SU-DHL-6 (cell line): ENCODE measurements at regions not wholly inside any gene's neighbourhood (a gene's known extent, or its start where the extent isn't known, plus 50 kb on each side); places are given as distances from the start of the nearest gene placed in this dataset.

ENCODE experiments used
- H2AFZ ChIP-seq: fragments of 200-600 bp; sonication (generic); 2 replicates; pipeline ENCODE4 v1.6.1; 2014; ENCODE audit warnings: low read depth, mild to moderate bottlenecking, moderate library complexity, mixed read lengths, antibody characterized with exemption, low read length; ENCODE audit not compliant: severe bottlenecking
- H3F3A ChIP-seq: fragments of 200-600 bp; shearing (Covaris generic); 2 replicates; pipeline ENCODE4 v1.6.0; 2016; ENCODE audit warnings: antibody characterized with exemption, mild to moderate bottlenecking; ENCODE audit not compliant: insufficient read depth
- H3K27ac ChIP-seq: fragments of 200-600 bp; sonication (generic); 2 replicates; pipeline ENCODE4 v1.5.1; 2016; ENCODE audit warnings: low read depth, mild to moderate bottlenecking, low read length, moderate library complexity, mixed read lengths
- H3K27me3 ChIP-seq: fragments of 200-600 bp; sonication (generic), shearing (Covaris generic); 2 replicates; pipeline ENCODE4 v1.6.0; 2014; ENCODE audit warnings: mild to moderate bottlenecking, low read length
- H3K36me3 ChIP-seq: fragments of 200-600 bp; sonication (generic); 2 replicates; pipeline ENCODE4 v1.6.1; 2014; ENCODE audit warnings: mild to moderate bottlenecking, low read length, mixed read lengths
- H3K4me2 ChIP-seq: fragments of 300-600, 200-600 bp; shearing (Covaris generic), sonication (generic); 2 replicates; pipeline ENCODE4 v1.6.0; 2014; ENCODE audit warnings: low read length, low read depth, mild to moderate bottlenecking; ENCODE audit not compliant: poor library complexity, severe bottlenecking
- H3K4me3 ChIP-seq: fragments of 200-600 bp; sonication (generic); 2 replicates; pipeline ENCODE4 v1.5.1; 2014; ENCODE audit warnings: antibody characterized with exemption, low read length, mild to moderate bottlenecking, mixed read lengths; ENCODE audit not compliant: insufficient read depth, poor library complexity, severe bottlenecking
- H3K79me2 ChIP-seq: fragments of 200-600 bp; sonication (generic); 2 replicates; pipeline ENCODE4 v1.6.1; 2014; ENCODE audit warnings: mild to moderate bottlenecking, low read length, moderate library complexity; ENCODE audit not compliant: insufficient read depth
- H3K9ac ChIP-seq: fragments of 200-600 bp; sonication (generic); 2 replicates; pipeline ENCODE4 v1.7.0; 2014; ENCODE audit warnings: mild to moderate bottlenecking, low read length
- H3K9me2 ChIP-seq: fragments of 200-600 bp; sonication (generic); replicated peaks from 2 replicates; pipeline ENCODE4 v1.6.1; 2014; ENCODE audit warnings: low read length; ENCODE audit not compliant: insufficient read depth
- H3K9me3 ChIP-seq: fragments of 200-600 bp; sonication (generic); 2 replicates; pipeline ENCODE4 v1.6.1; 2014; ENCODE audit warnings: low read length, mixed read lengths; ENCODE audit not compliant: insufficient read depth
- H4K20me1 ChIP-seq: fragments of 200-600 bp; sonication (generic); 2 replicates; pipeline ENCODE4 v1.6.1; 2014; ENCODE audit warnings: low read depth, mild to moderate bottlenecking, antibody characterized with exemption, low read length, moderate library complexity, mixed read lengths
- EZH2phosphoT487 ChIP-seq: fragments of 200-600 bp; sonication (generic), shearing (Covaris generic); conservative IDR thresholded peaks from 2 replicates; pipeline ENCODE4 v1.6.1; 2018; ENCODE audit warnings: mild to moderate bottlenecking, antibody characterized with exemption, low read length, moderate library complexity, mixed read lengths
- TF ChIP-seq, protein P1 (sequence below): fragments of 200-600 bp; sonication (generic); IDR thresholded peaks from one replicate; pipeline ENCODE4 v1.5.1; 2017; ENCODE audit warnings: antibody characterized with exemption, mild to moderate bottlenecking, low read length, moderate library complexity; ENCODE audit not compliant: insufficient read depth, poor library complexity, severe bottlenecking

DNA sequence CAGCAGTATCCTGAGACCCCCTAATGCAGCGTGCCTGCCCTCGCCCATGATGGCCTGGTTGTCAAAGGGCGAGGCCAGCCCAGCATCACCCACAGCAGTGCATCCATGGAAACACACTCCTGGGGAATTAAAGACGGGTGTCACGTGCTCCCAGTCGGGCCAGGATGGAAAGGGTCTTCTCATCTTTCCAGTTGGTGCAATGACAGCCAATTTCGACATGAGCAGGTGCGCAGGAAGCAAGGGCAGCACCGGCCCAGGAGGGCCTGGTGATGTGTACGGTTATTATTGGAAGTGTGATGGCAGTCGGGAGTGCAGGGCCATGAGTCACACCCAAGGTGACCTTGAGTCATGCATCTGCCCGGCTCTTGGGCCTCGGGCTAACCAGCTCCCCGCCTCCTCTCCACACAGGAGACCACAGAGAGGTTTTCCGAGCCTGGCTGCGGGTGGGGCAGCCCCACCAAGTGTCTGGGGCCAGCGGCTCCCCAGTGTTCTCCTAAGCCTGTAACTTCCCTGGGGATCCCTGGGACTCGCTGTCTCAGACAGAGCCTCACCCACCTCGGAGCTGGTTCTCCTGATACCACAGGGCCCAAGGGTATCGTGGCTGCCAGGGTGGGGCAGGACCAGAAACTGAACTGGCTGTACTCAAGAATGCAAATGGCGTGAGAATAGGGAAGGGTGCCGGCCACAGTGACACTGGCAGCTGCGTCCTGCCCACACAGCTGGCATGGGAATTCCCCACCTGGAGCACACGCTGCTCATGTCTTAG is 119.8 kb downstream of the SIK1 start:
- H3K4me3 ChIP-seq, result no peak overlapping the region
- no peaks in the 10 kb centered on the region for H3K36me3 ChIP-seq
- no peaks in the 10 kb centered on the region for H3K9me2 ChIP-seq
- H3K27ac ChIP-seq, result no peak overlapping the region
- no peaks in the 10 kb centered on the region for H4K20me1 ChIP-seq
- no peaks in the 10 kb centered on the region for H3K27me3 ChIP-seq
- no peak overlapping the region for H2AFZ ChIP-seq
- H3K9ac ChIP-seq, result no peak overlapping the region
- no peak overlapping the region for H3K4me2 ChIP-seq
- no peaks in the 10 kb centered on the region for H3K79me2 ChIP-seq
- no peaks in the 10 kb centered on the region for H3F3A ChIP-seq
- H3K9me3 ChIP-seq, result no peaks in the 10 kb centered on the region
- TF ChIP-seq EZH2phosphoT487, result no peak
- TF ChIP-seq, protein P1, sequence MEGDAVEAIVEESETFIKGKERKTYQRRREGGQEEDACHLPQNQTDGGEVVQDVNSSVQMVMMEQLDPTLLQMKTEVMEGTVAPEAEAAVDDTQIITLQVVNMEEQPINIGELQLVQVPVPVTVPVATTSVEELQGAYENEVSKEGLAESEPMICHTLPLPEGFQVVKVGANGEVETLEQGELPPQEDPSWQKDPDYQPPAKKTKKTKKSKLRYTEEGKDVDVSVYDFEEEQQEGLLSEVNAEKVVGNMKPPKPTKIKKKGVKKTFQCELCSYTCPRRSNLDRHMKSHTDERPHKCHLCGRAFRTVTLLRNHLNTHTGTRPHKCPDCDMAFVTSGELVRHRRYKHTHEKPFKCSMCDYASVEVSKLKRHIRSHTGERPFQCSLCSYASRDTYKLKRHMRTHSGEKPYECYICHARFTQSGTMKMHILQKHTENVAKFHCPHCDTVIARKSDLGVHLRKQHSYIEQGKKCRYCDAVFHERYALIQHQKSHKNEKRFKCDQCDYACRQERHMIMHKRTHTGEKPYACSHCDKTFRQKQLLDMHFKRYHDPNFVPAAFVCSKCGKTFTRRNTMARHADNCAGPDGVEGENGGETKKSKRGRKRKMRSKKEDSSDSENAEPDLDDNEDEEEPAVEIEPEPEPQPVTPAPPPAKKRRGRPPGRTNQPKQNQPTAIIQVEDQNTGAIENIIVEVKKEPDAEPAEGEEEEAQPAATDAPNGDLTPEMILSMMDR, result no peak

DNA sequence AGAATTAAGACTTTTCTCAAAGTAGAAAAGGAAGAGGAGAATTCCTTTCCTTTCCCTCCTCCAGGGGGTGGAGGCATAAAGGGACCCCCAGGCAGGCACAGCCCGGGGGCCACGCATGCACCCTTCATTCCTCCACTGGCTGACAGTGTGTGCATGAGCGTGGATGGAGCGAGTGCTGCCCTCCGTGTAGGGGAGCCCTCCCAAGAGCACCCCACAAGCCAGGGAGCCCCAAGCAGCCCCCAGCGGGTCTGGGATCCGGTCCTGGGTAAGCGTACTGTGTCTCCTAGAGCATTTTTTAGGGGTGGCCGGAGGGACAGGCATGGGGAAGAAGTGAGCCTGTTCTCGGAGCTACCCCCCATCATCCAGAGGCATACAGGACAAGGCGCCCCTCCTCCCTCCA is 120.5 kb downstream of the SIK1 start:
- no peaks in the 10 kb centered on the region for H4K20me1 ChIP-seq
- H3K9ac ChIP-seq, result no peak overlapping the region
- no peak overlapping the region for H3K27ac ChIP-seq
- H3K27me3 ChIP-seq, result no peaks in the 10 kb centered on the region
- no peaks in the 10 kb centered on the region for H3K79me2 ChIP-seq
- no peaks in the 10 kb centered on the region for H3K9me2 ChIP-seq
- H3K4me2 ChIP-seq, result no peak overlapping the region
- H3K4me3 ChIP-seq, result no peak overlapping the region
- H3K9me3 ChIP-seq, result no peaks in the 10 kb centered on the region
- TF ChIP-seq EZH2phosphoT487, result no peak
- TF ChIP-seq, protein P1, result no peak
- H2AFZ ChIP-seq, result no peak overlapping the region
- H3K36me3 ChIP-seq, result no peaks in the 10 kb centered on the region
- no peaks in the 10 kb centered on the region for H3F3A ChIP-seq

DNA sequence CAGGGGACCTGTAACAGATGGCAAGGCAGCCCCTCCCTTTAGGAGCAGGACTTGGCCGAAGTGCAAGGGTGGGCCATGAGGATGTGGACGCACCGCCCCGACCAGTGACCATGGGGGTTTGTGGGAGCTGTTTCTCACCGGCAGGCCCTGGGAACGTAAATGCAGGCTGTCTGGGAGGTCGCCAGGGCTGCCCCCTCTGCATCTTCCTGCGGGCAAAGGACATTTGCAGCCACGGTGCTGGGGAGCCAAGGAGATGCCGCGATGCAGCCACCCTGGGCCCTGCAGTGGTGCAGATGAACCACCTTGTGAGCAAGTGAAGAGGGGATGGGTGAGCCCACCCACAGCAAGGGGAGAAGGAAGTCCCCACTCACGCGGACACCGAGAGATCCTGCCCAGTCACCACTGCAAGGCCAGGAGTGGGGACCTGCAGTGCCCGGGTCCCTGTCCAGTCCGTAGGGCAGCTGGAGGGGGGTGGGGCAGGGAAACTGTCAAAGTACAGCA is 121.1 kb downstream of the SIK1 start:
- no peak overlapping the region for H3K9ac ChIP-seq

More for the DNA sequence above, 121.1 kb downstream of the SIK1 start:
- no peaks in the 10 kb centered on the region for H3K27me3 ChIP-seq
- H4K20me1 ChIP-seq, result no peaks in the 10 kb centered on the region
- H3K27ac ChIP-seq, result no peak overlapping the region
- no peaks in the 10 kb centered on the region for H3K9me3 ChIP-seq
- no peak overlapping the region for H3K4me3 ChIP-seq
- H3F3A ChIP-seq, result no peaks in the 10 kb centered on the region
- H3K79me2 ChIP-seq, result no peaks in the 10 kb centered on the region
- H3K9me2 ChIP-seq, result no peaks in the 10 kb centered on the region
- no peaks in the 10 kb centered on the region for H3K36me3 ChIP-seq
- no peak overlapping the region for H2AFZ ChIP-seq
- H3K4me2 ChIP-seq, result no peak overlapping the region
- TF ChIP-seq, protein P1, result no peak
- TF ChIP-seq EZH2phosphoT487, result no peak
